ENCODE measurements at regions not wholly inside any gene's neighbourhood (a gene's known extent, or its start where the extent isn't known, plus 50 kb on each side); places are given as distances from the start of the nearest gene placed in this dataset.

DNA sequence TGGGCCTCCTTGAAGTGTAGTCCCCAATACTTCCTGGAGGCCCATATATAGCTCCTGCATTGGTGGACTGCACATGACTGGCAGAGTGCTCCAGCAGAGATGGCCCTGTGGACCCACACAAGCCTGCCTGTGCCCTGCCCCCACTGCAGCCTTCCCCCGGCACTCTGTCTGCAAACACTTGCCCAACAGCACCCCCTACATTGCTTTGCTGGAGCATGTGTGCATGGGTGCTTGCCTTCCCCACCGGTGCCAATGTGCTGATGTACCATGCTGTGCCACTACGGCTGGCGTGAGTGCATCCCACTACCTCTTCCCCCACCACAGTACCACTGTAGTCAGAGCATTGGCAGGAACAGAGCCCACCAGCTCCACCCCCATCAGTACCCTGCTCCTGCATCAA, 563.6 kb upstream of the CTNND2 start:
- no peak for TF ChIP-seq ZNF8 (CRISPR knock-in tag; IDR thresholded peaks at IDR 0.05)
- TF ChIP-seq, protein P1, sequence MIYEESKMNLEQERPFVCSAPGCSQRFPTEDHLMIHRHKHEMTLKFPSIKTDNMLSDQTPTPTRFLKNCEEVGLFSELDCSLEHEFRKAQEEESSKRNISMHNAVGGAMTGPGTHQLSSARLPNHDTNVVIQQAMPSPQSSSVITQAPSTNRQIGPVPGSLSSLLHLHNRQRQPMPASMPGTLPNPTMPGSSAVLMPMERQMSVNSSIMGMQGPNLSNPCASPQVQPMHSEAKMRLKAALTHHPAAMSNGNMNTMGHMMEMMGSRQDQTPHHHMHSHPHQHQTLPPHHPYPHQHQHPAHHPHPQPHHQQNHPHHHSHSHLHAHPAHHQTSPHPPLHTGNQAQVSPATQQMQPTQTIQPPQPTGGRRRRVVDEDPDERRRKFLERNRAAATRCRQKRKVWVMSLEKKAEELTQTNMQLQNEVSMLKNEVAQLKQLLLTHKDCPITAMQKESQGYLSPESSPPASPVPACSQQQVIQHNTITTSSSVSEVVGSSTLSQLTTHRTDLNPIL (CRISPR knock-in tag; IDR thresholded peaks at IDR 0.05; ENCODE audit: low read depth) = no peak

Data from SK-N-SH treated with all-trans-retinoic acid at 6 μM for 48 hours (cell line).